Panc1 (cell line): ENCODE measurements at regions not wholly inside any gene's neighbourhood (a gene's known extent, or its start where the extent isn't known, plus 50 kb on each side); places are given as distances from the start of the nearest gene placed in this dataset.

Experiments
- ATAC-seq: fragments of 200-7000 bp; cut with Tn5 transposase; 2 replicates; pipeline ENCODE4 v1.9.1; 2020; ENCODE audit warnings: mild to moderate bottlenecking, moderate library complexity
- BruUV-seq: library from RNA; stranded (reverse); fragments of 400-500 nt; replicated peaks from 2 replicates; lab custom pipeline; 2021; lab: Mats Ljungman, UMichigan
- CTCF ChIA-PET: fragments of 300-600 bp; sonication (Branson Sonifier 250); formaldehyde crosslinking; loops from one replicate; lab custom pipeline; 2022; ENCODE audit warnings: antibody characterized with exemption; lab: Charles Lee
- POLR2A ChIA-PET: fragments of 300-600 bp; sonication (Branson Sonifier 250); formaldehyde crosslinking; loops from one replicate; lab custom pipeline; 2022; ENCODE audit warnings: antibody characterized with exemption; lab: Charles Lee
- DNase-seq: peaks from one replicate; pipeline ENCODE4 v3.0.0-alpha.2; 2010; ENCODE audit warnings: low read depth, low spot score
- H3K27ac ChIP-seq: 2 replicates; pipeline ENCODE4 v1.5.1; 2011; ENCODE audit warnings: mild to moderate bottlenecking, low read length, inconsistent platforms
- H3K27me3 ChIP-seq: fragments of 200-500 bp; sonication (Bioruptor generic); 2 replicates; pipeline ENCODE4 v1.6.0; 2014; ENCODE audit warnings: low read length, inconsistent platforms; ENCODE audit not compliant: control insufficient read depth, insufficient read depth
- H3K36me3 ChIP-seq: fragments of 200-500 bp; sonication (Bioruptor generic); 2 replicates; pipeline ENCODE4 v1.5.1; 2014; ENCODE audit warnings: inconsistent platforms, mild to moderate bottlenecking, low read length, moderate library complexity; ENCODE audit not compliant: control insufficient read depth, insufficient read depth
- H3K4me1 ChIP-seq: 2 replicates; pipeline ENCODE4 v1.5.1; 2011; ENCODE audit warnings: inconsistent platforms, mild to moderate bottlenecking, low read length, moderate library complexity; ENCODE audit not compliant: control insufficient read depth, insufficient read depth
- H3K4me3 ChIP-seq, 2 experiments: 2 replicates each; pipeline ENCODE4 v1.5.1; 2011 to 2012; ENCODE audit warnings: low read depth in 2 of 2, low read length in 2 of 2, mild to moderate bottlenecking in 2 of 2, inconsistent platforms in 1 of 2, moderate library complexity in 1 of 2
- H3K9me3 ChIP-seq: fragments of 200-500 bp; sonication (Bioruptor generic); 2 replicates; pipeline ENCODE4 v1.5.1; 2014; ENCODE audit warnings: low read depth, mild to moderate bottlenecking, inconsistent platforms, low read length, moderate library complexity; ENCODE audit not compliant: control insufficient read depth, insufficient read depth
- CTCF ChIP-seq: fragments of 450-650 bp; IDR thresholded peaks from 2 replicates; pipeline ENCODE4 v1.5.1; 2017; ENCODE audit warnings: mild to moderate bottlenecking
- POLR2AphosphoS5 ChIP-seq: IDR thresholded peaks from 2 replicates; pipeline ENCODE4 v1.6.1; 2012; ENCODE audit warnings: mild to moderate bottlenecking, low read depth, low read length, moderate library complexity
- REST ChIP-seq, 2 experiments: IDR thresholded peaks; 2 replicates each; pipeline ENCODE4 v1.6.1; 2011 to 2012; ENCODE audit warnings: low read depth in 2 of 2, control low read depth in 1 of 2, low read length in 1 of 2, mild to moderate bottlenecking in 1 of 2, moderate library complexity in 1 of 2; ENCODE audit not compliant: insufficient read depth in 1 of 2
- SIN3A ChIP-seq: IDR thresholded peaks from 2 replicates; pipeline ENCODE4 v1.6.1; 2012; ENCODE audit warnings: low read depth, mild to moderate bottlenecking, low read length, moderate library complexity, borderline replicate concordance; ENCODE audit not compliant: insufficient read depth
- TCF7L2 ChIP-seq: IDR thresholded peaks from 2 replicates; pipeline ENCODE4 v1.6.1; 2011; ENCODE audit warnings: mild to moderate bottlenecking, low read depth, low read length, inconsistent platforms
- in situ Hi-C: cut with HindIII; loops from 2 replicates; pipeline ENCODE4 v1.10.0; 2016; ENCODE audit warnings: low sequenced_read_pairs, low pct_unique_long_range_greater_than_20kb
- intact Hi-C: fragments of 100-400 bp; cut with micrococcal nuclease; formaldehyde crosslinking; loops from one replicate; pipeline ENCODE4 v1.10.0; 2022; ENCODE audit not compliant: unreplicated experiment

- Histone ChIP-seq H3K4me3 (no peak overlapping the region), H3K9me3 (no peaks in the 10 kb centered on the region), H3K27me3 (no peaks in the 10 kb centered on the region), H3K4me1 (no peaks in the 10 kb centered on the region), H3K36me3 (no peaks in the 10 kb centered on the region), H3K27ac (no peak overlapping the region)
- in situ Hi-C loops: no loop called here
- intact Hi-C loops: no loop called here
- TF ChIP-seq REST (IDR thresholded peaks at IDR 0.05; ENCODE audit: insufficient read depth in 1 of 2, low read depth in 2 of 2, low read length in 1 of 2) (no peak), POLR2AphosphoS5 (no peak), CTCF (no peak), SIN3A (no peak), TCF7L2 (no peak)
- DNase-seq (no peak), ATAC-seq (no peak)
- no TSS peak for BruUV-seq
- ChIA-PET POLR2A (no interaction called here), CTCF (no interaction called here)
These were observed 65.1 kb upstream of the SRSF6 start for GRCh38 chr20:43392561-43392960.

- peak; percentile 62 for ATAC-seq
- no peak for DNase-seq
- Histone ChIP-seq H3K4me1 (no peaks in the 10 kb centered on the region), H3K9me3 (no peaks in the 10 kb centered on the region), H3K4me3 (no peak overlapping the region), H3K36me3 (no peaks in the 10 kb centered on the region), H3K27ac (no peak overlapping the region), H3K27me3 (no peaks in the 10 kb centered on the region)
- ChIA-PET CTCF (no interaction called here), POLR2A (no interaction called here)
- BruUV-seq: no TSS peak
- intact Hi-C loops: no loop called here
- in situ Hi-C loops: no loop called here
- no peak for TF ChIP-seq REST (IDR thresholded peaks at IDR 0.05; ENCODE audit: insufficient read depth in 1 of 2, low read depth in 2 of 2, low read length in 1 of 2)
- peak; percentile 82 for TF ChIP-seq CTCF
- TF ChIP-seq TCF7L2: no peak
These were observed 67.7 kb upstream of the SRSF6 start for GRCh38 chr20:43389839-43390626.
